Choroid plexus epithelial cell (primary cell): ENCODE measurements at regions not wholly inside any gene's neighbourhood (a gene's known extent, or its start where the extent isn't known, plus 50 kb on each side); places are given as distances from the start of the nearest gene placed in this dataset.

ENCODE experiments used
- DNase-seq: peaks from one replicate; pipeline ENCODE4 v3.0.0-alpha.2; 2010; ENCODE audit warnings: low read depth
- H3K4me3 ChIP-seq: 2 replicates; pipeline ENCODE4 v1.5.1; 2011; ENCODE audit warnings: low read depth, mild to moderate bottlenecking, control low read depth, low read length, moderate library complexity
- CTCF ChIP-seq: conservative IDR thresholded peaks from 2 replicates; pipeline ENCODE4 v1.5.1; 2011; ENCODE audit warnings: low read depth, mild to moderate bottlenecking, control low read depth, inconsistent platforms, low read length, moderate library complexity

GRCh38 chr1:218872928-218873327 lies 300.8 kb upstream of the LYPLAL1 start:
- no peak for TF ChIP-seq CTCF
- no peak overlapping the region for H3K4me3 ChIP-seq
- DNase-seq: no peak

GRCh38 chr1:218874313-218874712 lies 299.4 kb upstream of the LYPLAL1 start:
- TF ChIP-seq CTCF: no peak
- H3K4me3 ChIP-seq: no peak overlapping the region
- peak; percentile 96 for DNase-seq

- no peak for DNase-seq
- no peak overlapping the region for H3K4me3 ChIP-seq
- TF ChIP-seq CTCF: no peak
These were observed 298.8 kb upstream of the LYPLAL1 start for GRCh38 chr1:218874801-218875400.

- no peak for TF ChIP-seq CTCF
- H3K4me3 ChIP-seq: no peak overlapping the region
- DNase-seq: peak; percentile 55
These were observed 295.3 kb upstream of the LYPLAL1 start for GRCh38 chr1:218878369-218878768.

GRCh38 chr1:218880484-218881060 lies 293.1 kb upstream of the LYPLAL1 start:
- DNase-seq: peak; percentile 60
- no peak for TF ChIP-seq CTCF
- H3K4me3 ChIP-seq: no peak overlapping the region

- DNase-seq: no peak
- no peak for TF ChIP-seq CTCF
- no peak overlapping the region for H3K4me3 ChIP-seq
These were observed 291.2 kb upstream of the LYPLAL1 start for GRCh38 chr1:218882454-218882853.
